GM23248 (cell line): ENCODE measurements at regions not wholly inside any gene's neighbourhood (a gene's known extent, or its start where the extent isn't known, plus 50 kb on each side); places are given as distances from the start of the nearest gene placed in this dataset.

Source experiments
- DNase-seq: peaks from one replicate; pipeline ENCODE4 v3.0.0-alpha.2; 2015
- H2AFZ ChIP-seq: fragments of 200-600 bp; sonication (generic); 2 replicates; pipeline ENCODE4 v1.6.1; 2016; ENCODE audit warnings: antibody characterized with exemption
- H3F3A ChIP-seq: fragments of 200-600 bp; sonication (generic); 2 replicates; pipeline ENCODE4 v1.6.1; 2016; ENCODE audit warnings: mild to moderate bottlenecking, antibody characterized with exemption, mixed run types; ENCODE audit not compliant: insufficient read depth
- H3K27ac ChIP-seq: fragments of 200-600 bp; sonication (generic); 2 replicates; pipeline ENCODE4 v1.5.1; 2016; ENCODE audit warnings: mild to moderate bottlenecking
- H3K27me3 ChIP-seq: fragments of 200-600 bp; sonication (generic); replicated peaks from 2 replicates; pipeline ENCODE4 v1.6.1; 2016; ENCODE audit warnings: mild to moderate bottlenecking; ENCODE audit not compliant: insufficient read depth
- H3K36me3 ChIP-seq: fragments of 200-600 bp; sonication (generic); 2 replicates; pipeline ENCODE4 v1.6.1; 2016; ENCODE audit warnings: low read depth, mild to moderate bottlenecking
- H3K4me1 ChIP-seq: fragments of 200-600 bp; sonication (generic); 2 replicates; pipeline ENCODE4 v1.6.1; 2016; ENCODE audit warnings: mild to moderate bottlenecking; ENCODE audit not compliant: insufficient read depth
- H3K4me2 ChIP-seq: fragments of 200-600 bp; sonication (generic); one replicate; pipeline ENCODE4 v1.6.1; 2016; ENCODE audit warnings: mild to moderate bottlenecking; ENCODE audit not compliant: unreplicated experiment
- H3K4me3 ChIP-seq: fragments of 200-600 bp; sonication (generic); 2 replicates; pipeline ENCODE4 v1.5.1; 2016; ENCODE audit warnings: mild to moderate bottlenecking
- H3K79me2 ChIP-seq: fragments of 200-600 bp; sonication (generic); 2 replicates; pipeline ENCODE4 v1.6.1; 2016; ENCODE audit warnings: mild to moderate bottlenecking; ENCODE audit not compliant: insufficient read depth
- H3K9ac ChIP-seq: fragments of 200-600 bp; sonication (generic); 2 replicates; pipeline ENCODE4 v1.6.1; 2016; ENCODE audit warnings: mild to moderate bottlenecking
- H3K9me2 ChIP-seq: fragments of 200-600 bp; sonication (generic); 2 replicates; pipeline ENCODE4 v1.6.1; 2016; ENCODE audit warnings: mixed run types, mild to moderate bottlenecking, moderate library complexity; ENCODE audit not compliant: insufficient read depth
- H3K9me3 ChIP-seq: fragments of 200-600 bp; sonication (generic); one replicate; pipeline ENCODE4 v1.6.1; 2017; ENCODE audit warnings: low read depth
- H4K20me1 ChIP-seq: fragments of 200-600 bp; sonication (generic); 2 replicates; pipeline ENCODE4 v1.6.0; 2016; ENCODE audit not compliant: insufficient read depth
- EZH2 ChIP-seq: fragments of 200-600 bp; sonication (generic); IDR thresholded peaks from 2 replicates; pipeline ENCODE4 v1.6.1; 2018; ENCODE audit warnings: antibody characterized with exemption, mild to moderate bottlenecking; ENCODE audit not compliant: insufficient read depth, poor library complexity, severe bottlenecking
- EZH2phosphoT487 ChIP-seq: fragments of 200-600 bp; sonication (generic); IDR thresholded peaks from 2 replicates; pipeline ENCODE4 v1.6.1; 2018; ENCODE audit warnings: antibody characterized with exemption, moderate library complexity, mild to moderate bottlenecking, low read depth; ENCODE audit not compliant: insufficient read depth
- WGBS, 2 experiments: methylation state at CpG; one replicate each; pipeline ENCODE4 v1.1.6; 2015 to 2017; ENCODE audit warnings: low lambda C conversion rate in 2 of 2, low coverage in 1 of 2; ENCODE audit errors: missing lambda C conversion rate in 2 of 2; 5-methylcytosine and 5-hydroxymethylcytosine counted together
- in situ Hi-C: fragments of 300-500 bp; cut with MboI; formaldehyde crosslinking; loops from 2 replicates; pipeline ENCODE4 v1.15.0; 2020

- H3K4me2 ChIP-seq, result no peak overlapping the region
- no peak for DNase-seq
- no peak overlapping the region for H3K27ac ChIP-seq
- H3K4me3 ChIP-seq, result no peak overlapping the region
- H2AFZ ChIP-seq, result no peak overlapping the region
- no peaks in the 10 kb centered on the region for H3K36me3 ChIP-seq
- no peaks in the 10 kb centered on the region for H3K9me2 ChIP-seq
- no peaks in the 10 kb centered on the region for H4K20me1 ChIP-seq
- no peaks in the 10 kb centered on the region for H3K4me1 ChIP-seq
- no peak overlapping the region for H3K9ac ChIP-seq
- no peak for TF ChIP-seq EZH2
- no peak for TF ChIP-seq EZH2phosphoT487
- in situ Hi-C loops, result loop anchor here (25.0 kb wide), 1 partner anchor 94 kb away; no protein-coding TSS in a partner anchor
- H3F3A ChIP-seq, result no peaks in the 10 kb centered on the region
- no peaks in the 10 kb centered on the region for H3K79me2 ChIP-seq
- no peaks in the 10 kb centered on the region for H3K9me3 ChIP-seq
- H3K27me3 ChIP-seq, result no peaks in the 10 kb centered on the region
- WGBS, 2 experiments, result 13 to 17% methylated on average over 1 of the region's 1 CpG
These were observed 336.7 kb downstream of the DTHD1 start for GRCh38 chr4:36618102-36618501.

GRCh38 chr4:36624030-36624429 lies 342.6 kb downstream of the DTHD1 start:
- no peaks in the 10 kb centered on the region for H3K4me1 ChIP-seq
- no peaks in the 10 kb centered on the region for H4K20me1 ChIP-seq
- DNase-seq, result no peak
- TF ChIP-seq EZH2 (no peak), EZH2phosphoT487 (no peak)
- in situ Hi-C loops, result loop anchor here (25.0 kb wide), 1 partner anchor 88 kb away; no protein-coding TSS in a partner anchor
- no peaks in the 10 kb centered on the region for H3F3A ChIP-seq
- H3K9ac ChIP-seq, result no peak overlapping the region
- H3K36me3 ChIP-seq, result no peaks in the 10 kb centered on the region
- no peaks in the 10 kb centered on the region for H3K9me2 ChIP-seq
- H3K4me2 ChIP-seq, result no peak overlapping the region
- no peak overlapping the region for H2AFZ ChIP-seq
- no peaks in the 10 kb centered on the region for H3K79me2 ChIP-seq
- H3K27me3 ChIP-seq, result no peaks in the 10 kb centered on the region
- no peak overlapping the region for H3K4me3 ChIP-seq
- H3K9me3 ChIP-seq, result no peaks in the 10 kb centered on the region
- H3K27ac ChIP-seq, result no peak overlapping the region

- H3K27me3 ChIP-seq, result no peaks in the 10 kb centered on the region
- TF ChIP-seq EZH2phosphoT487, result no peak
- H3K4me1 ChIP-seq, result no peaks in the 10 kb centered on the region
- no peaks in the 10 kb centered on the region for H3K36me3 ChIP-seq
- H3K9ac ChIP-seq, result no peak overlapping the region
- no peaks in the 10 kb centered on the region for H3K79me2 ChIP-seq
- H3K9me3 ChIP-seq, result peaks cover 4% of the 10 kb centered on the region
- in situ Hi-C loops, result no loop called here
- no peak overlapping the region for H3K27ac ChIP-seq
- H4K20me1 ChIP-seq, result no peaks in the 10 kb centered on the region
- no peaks in the 10 kb centered on the region for H3K9me2 ChIP-seq
- no peak for DNase-seq
- H3F3A ChIP-seq, result no peaks in the 10 kb centered on the region
- H3K4me3 ChIP-seq, result no peak overlapping the region
- 13 to 14% methylated on average over 3 of the region's 3 CpGs for WGBS, 2 experiments
- no peak overlapping the region for H2AFZ ChIP-seq
- no peak overlapping the region for H3K4me2 ChIP-seq
These were observed 356.9 kb downstream of the DTHD1 start for GRCh38 chr4:36638273-36638811.

GRCh38 chr4:36640876-36641275 lies 359.5 kb downstream of the DTHD1 start:
- no peaks in the 10 kb centered on the region for H3K79me2 ChIP-seq
- no peak overlapping the region for H3K4me3 ChIP-seq
- in situ Hi-C loops, result no loop called here

GRCh38 chr4:36651253-36651652 lies 369.8 kb downstream of the DTHD1 start:
- Histone ChIP-seq H3K4me1 (no peaks in the 10 kb centered on the region), H2AFZ (no peak overlapping the region), H3K27me3 (no peaks in the 10 kb centered on the region), H3K9ac (no peak overlapping the region), H3K9me3 (no peaks in the 10 kb centered on the region), H3F3A (no peaks in the 10 kb centered on the region), H3K27ac (no peak overlapping the region), H3K4me3 (no peak overlapping the region), H3K79me2 (no peaks in the 10 kb centered on the region), H3K4me2 (no peak overlapping the region), H4K20me1 (no peaks in the 10 kb centered on the region), H3K36me3 (no peaks in the 10 kb centered on the region), H3K9me2 (no peaks in the 10 kb centered on the region)
- TF ChIP-seq EZH2, result no peak
- TF ChIP-seq EZH2phosphoT487, result no peak
- 22 to 29% methylated on average over 3 of the region's 3 CpGs for WGBS, 2 experiments
- DNase-seq, result no peak
- in situ Hi-C loops, result no loop called here

More at GRCh38 chr4:36640876-36641275, 359.5 kb downstream of the DTHD1 start:
- Histone ChIP-seq H2AFZ (no peak overlapping the region), H3K4me1 (no peaks in the 10 kb centered on the region), H3K27ac (no peak overlapping the region), H3K9ac (no peak overlapping the region), H3F3A (no peaks in the 10 kb centered on the region), H3K27me3 (no peaks in the 10 kb centered on the region), H3K36me3 (no peaks in the 10 kb centered on the region), H3K9me3 (no peaks in the 10 kb centered on the region), H3K4me2 (no peak overlapping the region), H4K20me1 (no peaks in the 10 kb centered on the region), H3K9me2 (no peaks in the 10 kb centered on the region)
- TF ChIP-seq EZH2, result no peak
- no peak for TF ChIP-seq EZH2phosphoT487
- WGBS, 2 experiments, result 18 to 37% methylated on average over 2 of the region's 2 CpGs
- no peak for DNase-seq
